Iris pigment epithelial cell (primary cell): ENCODE measurements at regions not wholly inside any gene's neighbourhood (a gene's known extent, or its start where the extent isn't known, plus 50 kb on each side); places are given as distances from the start of the nearest gene placed in this dataset.
"Not testable (repeated sequence)": the region's sequence is repeated elsewhere in the genome, so short reads cannot be mapped to it uniquely, and the experiment has no call there.

ENCODE experiments used
- DNase-seq: peaks from one replicate; pipeline ENCODE4 v3.0.0-alpha.2; 2011; ENCODE audit warnings: low read depth

DNA sequence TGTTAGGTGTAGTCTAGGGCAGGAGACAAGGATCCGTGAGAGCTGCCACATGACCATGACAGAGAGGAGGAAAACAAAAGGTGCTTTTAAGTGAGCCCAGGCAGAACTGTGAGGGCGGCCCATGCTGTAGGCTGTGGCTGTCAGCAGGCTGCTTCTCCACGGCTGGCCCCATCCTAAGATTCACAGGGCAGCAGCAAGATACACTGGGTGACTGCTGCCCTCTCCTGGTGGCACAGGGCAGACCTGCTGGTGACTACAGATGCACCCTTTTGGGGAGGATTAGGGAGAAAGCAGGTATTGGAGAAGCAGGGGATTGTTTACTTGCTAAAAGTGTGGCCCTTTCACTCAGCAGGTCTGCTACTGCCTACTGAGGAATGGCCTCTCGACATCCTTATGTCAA lies 112.2 kb upstream of the CCZ1B start:
- DNase-seq: peak; percentile 2

DNA sequence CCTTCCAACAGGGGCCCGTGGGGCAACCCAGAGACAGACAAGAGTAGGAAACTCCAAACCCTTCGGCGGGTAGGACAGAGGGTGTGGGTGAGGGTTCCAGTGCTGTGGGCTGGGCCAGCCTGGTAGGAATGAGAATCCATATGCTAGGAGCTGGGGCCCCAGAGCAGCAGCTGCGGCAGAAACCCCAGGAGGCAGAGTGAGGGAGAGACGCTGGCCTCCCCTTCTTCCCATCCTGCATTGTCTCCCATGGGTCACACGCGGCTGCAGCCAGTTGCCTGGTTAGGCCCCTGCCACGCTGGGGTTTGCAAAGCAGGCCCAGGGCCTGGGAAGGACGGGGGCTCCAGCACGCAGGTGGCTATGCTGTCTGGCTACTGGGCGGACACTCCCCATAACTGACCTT lies 113.1 kb upstream of the CCZ1B start:
- not testable (repeated sequence) for DNase-seq

GRCh38 chr7:6939896-6940295 lies 113.8 kb upstream of the CCZ1B start:
- not testable (repeated sequence) for DNase-seq

DNA sequence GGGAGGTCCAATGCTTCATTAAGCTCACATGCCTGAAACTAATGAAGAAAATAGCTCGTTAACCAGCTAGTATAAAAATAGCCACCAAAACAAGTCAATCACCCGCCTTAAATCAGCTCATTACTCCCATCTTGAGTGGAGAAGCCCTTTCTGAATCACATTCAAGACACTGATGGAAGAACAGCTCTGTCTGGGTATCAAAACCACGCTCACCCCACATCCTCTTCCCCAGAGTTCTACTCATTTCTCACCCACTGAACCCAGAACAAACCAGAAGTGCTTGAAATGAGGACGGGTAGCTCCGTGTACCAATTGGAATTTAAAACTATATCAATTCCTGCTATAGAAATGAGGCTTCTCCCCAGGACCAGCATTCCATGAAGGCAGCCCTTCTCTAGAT lies 120.8 kb upstream of the CCZ1B start:
- not testable (repeated sequence) for DNase-seq

DNA sequence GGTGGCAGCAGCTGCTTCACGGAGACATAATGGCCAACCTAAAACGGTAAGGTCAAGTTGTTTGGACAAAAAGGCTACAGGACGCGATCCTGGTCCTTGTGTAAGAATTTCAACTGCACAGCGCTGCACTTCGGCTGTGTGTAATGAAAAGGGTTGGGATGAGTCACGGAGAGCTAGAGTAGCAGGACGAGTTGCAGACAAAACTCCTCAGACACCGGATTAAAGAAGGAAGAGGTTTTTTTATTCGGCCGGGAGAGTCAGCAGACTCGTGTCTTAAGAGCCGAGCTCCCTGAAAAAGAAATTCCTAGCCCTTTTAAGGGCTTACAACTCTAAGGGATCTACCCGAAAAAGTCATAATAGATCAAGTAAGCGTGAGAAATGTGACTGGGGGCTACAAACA lies 124.2 kb upstream of the CCZ1B start:
- peak; percentile 61 for DNase-seq

- DNase-seq: not testable (repeated sequence)
Measured at GRCh38 chr7:6951553-6951952, 125.5 kb upstream of the CCZ1B start.

DNA sequence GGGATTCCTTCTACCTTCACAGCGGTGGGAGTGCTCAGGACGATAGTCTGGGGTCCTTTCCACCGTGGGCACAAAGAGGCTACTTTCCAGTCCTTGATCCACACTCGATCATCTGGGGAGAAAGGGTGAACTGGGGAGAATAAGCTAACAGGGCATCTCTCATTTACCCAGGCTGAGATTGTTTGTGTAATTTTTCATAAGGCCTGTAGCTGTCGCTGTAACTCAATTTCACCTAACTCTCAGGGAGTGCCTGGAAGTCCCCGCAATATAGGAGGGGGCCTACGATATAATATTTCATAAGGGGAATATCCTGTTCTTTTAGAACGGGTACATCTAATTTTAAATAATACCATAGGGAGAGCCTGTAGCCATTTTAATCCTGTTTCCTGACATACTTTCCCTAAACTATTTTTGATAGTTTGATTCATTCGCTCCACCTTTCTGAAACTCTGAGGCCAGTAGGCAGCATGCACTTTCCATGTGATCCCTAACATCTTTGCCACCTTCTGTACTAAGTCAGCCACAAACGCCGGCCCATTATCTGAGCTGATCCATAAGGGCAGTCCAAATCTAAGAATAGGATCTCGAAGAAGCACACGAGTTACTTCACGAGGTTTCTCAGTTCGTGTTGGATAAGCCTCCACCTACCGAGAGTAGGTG lies 127.2 kb upstream of the CCZ1B start:
- not testable (repeated sequence) for DNase-seq

DNA sequence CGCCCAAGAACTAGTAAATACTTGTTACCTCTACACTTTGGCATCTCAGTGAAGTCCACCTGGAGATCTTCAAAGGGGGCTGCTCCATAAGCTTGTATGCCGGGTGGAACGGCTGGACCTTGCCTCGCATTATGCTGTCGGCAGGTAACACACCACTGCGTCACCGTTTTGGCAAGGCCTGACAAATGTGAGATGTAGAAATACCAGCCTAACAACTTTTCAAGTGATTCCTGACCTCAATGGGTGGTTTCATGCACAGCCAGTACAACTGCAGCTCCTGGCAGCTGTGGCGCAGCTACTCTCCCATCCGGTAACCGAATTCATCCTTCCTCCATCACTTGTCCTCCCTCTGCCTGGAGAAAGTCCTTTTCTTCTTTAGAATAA lies 127.7 kb upstream of the CCZ1B start:
- not testable (repeated sequence) for DNase-seq

DNA sequence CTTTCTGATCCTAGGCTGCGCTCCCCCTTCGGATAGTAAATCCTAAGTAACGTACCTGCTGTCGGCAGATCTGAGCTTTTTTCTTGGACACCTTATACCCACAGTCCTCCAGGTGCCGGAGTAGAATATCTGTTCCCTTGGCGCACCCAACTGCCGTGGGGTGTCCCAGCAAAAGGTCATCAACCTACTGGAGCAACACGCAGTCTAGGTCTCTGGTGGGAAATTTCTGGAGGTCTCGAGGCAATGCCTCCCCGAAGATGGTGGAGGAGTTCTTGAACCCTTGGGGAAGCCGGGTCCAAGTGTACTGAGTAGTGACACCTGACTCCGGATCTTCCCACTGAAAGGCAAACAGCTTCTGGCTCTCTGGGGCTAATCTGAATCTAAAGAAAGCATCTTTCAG lies 129.3 kb upstream of the CCZ1B start:
- not testable (repeated sequence) for DNase-seq

DNA sequence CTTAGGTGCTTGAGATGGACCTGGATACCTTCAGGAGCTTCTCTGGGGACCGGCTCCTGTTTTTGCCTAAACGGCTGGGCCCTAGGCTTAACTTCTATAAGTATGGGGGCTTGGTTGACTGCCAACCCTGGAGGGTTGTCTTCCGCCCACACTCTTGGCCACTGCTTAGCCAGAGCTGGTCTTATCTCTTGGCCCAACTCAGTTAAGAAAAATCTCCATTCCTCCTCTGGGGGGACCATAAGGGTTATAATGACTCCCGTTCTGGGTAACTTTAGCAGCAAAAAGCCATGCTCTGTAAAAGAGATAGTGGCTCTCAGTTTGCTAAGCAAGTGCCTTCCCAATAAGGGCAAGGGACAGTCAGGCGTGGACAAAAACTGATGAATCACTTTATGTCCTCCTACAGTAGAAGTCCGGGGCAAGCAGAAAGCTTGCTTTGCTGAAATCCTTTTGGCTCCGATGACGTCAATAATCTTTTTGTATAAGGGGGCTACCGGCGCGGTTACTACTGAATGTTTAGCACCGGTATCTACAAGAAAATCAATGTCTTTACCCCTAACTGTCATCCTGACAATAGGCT lies 130.0 kb upstream of the CCZ1B start:
- not testable (repeated sequence) for DNase-seq

DNA sequence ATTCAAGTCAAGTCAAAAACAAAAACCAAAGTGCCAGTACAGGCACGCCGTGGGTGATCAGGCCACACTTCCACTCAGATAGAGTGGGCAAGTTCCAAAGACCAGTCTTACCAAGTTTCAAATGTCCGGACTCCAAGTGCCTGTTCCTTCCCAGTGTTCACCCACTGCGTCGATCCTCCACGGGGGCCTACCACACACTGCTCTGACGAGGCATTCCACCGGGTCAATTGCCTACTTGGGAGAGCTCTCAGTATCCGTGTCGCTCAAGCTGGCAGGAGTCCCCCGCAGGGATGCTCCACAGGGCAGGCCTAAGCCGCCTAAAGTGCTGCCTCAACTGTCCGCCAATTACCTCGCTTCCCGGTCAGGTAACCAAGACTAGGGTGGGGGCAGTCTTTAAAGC lies 132.3 kb upstream of the CCZ1B start:
- not testable (repeated sequence) for DNase-seq

GRCh38 chr7:6959942-6960341 lies 133.9 kb upstream of the CCZ1B start:
- DNase-seq: not testable (repeated sequence)

DNA sequence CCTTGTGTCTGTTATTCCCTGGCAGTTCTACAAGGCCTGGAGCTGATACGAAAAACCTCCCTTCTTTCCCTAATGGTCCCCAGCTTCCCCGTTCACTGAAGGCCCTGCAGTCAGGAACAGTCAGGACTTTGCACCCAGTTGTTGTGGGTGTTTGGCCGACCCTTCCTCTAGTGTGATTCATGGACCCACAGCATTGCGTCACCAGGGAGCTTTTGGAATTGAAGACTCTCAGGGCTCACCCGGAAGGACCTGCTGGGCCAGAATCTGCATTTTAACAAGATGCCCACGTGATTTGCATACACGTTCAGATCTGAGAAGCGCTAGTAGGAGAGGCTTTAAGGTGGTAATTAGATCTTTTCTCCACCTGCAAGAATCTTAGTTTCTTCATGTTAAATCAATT lies 136.8 kb upstream of the CCZ1B start:
- not testable (repeated sequence) for DNase-seq

GRCh38 chr7:6965051-6965450 lies 139.0 kb upstream of the CCZ1B start:
- peak; percentile 20 for DNase-seq

DNA sequence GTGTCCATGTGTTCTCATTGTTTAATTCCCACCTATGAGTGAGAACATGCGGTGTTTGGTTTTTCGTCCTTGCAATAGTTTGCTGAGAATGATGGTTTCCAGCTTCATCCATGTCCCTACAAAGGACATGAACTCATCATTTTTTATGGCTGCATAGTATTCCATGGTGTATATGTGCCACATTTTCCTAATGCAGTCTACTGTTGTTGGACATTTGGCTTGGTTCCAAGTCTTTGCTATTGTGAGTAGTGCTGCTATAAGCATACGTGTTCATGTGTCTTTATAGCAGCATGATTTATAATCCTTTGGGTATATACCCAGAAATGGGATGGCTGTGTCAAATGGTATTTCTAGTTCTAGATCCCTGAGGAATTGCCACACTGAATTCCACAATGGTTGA lies 144.1 kb upstream of the CCZ1B start:
- DNase-seq: not testable (repeated sequence)

DNA sequence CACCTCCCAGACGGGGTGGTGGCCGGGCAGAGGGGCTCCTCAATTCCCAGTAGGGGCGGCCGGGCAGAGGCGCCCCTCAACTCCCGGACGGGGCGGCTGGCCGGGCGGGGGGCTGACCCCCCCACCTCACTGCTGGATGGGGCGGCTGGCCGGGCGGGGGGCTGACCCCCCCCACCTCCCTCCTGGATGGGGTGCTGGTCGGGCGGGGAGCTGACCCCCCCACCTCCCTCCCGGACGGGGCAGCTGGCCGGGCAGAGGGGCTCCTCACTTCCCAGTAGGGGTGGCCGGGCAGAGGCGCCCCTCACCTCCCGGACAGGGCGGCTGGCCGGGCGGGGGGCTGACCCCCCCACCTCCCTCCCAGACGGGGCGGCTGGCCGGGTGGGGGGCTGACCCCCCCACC lies 148.8 kb upstream of the CCZ1B start:
- not testable (repeated sequence) for DNase-seq

DNA sequence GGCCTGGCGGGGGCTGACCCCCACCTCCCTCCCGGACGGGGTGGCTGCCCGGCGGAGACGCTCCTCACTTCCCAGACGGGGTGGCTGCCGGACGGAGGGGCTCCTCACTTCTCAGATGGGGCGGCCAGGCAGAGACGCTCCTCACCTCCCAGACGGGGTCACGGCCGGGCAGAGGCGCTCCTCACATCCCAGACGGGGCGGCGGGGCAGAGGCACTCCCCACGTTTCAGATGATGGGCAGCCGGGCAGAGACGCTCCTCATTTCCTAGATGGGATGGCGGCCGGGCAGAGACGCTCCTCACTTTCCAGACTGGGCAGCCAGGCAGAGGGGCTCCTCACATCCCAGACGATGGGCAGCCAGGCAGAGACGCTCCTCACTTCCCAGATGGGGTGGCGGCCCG lies 149.3 kb upstream of the CCZ1B start:
- DNase-seq: not testable (repeated sequence)

- not testable (repeated sequence) for DNase-seq
Measured at GRCh38 chr7:6977368-6977767, 151.3 kb upstream of the CCZ1B start.

GRCh38 chr7:6978326-6978725 lies 152.3 kb upstream of the CCZ1B start:
- not testable (repeated sequence) for DNase-seq

GRCh38 chr7:6979456-6979855 lies 153.4 kb upstream of the CCZ1B start:
- DNase-seq: not testable (repeated sequence)

DNA sequence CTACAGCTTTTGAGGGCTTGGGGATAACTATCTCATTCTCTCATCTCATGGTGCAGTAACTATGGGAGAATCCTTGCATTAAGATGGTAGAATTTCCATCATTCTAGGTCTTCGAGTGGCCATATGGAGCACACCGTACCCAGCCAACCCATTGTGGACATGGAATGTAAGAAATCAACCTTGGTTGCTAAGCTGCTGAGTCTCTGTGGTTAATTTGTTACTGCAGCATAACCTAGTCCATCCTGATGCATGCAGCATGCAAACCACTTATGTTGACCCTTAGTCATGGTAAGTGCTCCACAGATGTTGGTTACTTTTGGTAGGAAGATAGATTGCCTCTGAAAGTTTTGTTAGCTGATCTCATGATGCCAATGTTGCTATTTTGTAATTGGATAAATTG lies 156.3 kb upstream of the CCZ1B start:
- not testable (repeated sequence) for DNase-seq

DNA sequence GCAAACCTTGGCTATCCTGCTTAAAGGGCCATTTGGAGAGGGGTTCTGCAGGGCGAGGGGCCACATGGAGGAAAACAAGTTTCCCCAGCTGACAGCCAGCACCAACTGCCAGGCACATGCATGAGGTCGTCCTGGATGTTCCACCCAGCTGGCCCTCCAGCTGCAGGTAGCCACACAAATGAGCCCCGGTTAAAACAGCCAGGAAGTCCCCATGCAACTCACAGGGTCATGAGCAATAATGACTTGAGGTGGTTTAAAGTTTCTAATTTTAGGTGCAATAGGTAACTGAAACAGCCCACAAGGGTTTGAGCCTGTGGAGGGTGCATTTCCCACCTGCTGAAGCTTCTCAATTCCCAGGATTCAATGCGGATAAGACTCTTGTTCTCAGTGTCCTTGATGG lies 160.8 kb upstream of the CCZ1B start:
- not testable (repeated sequence) for DNase-seq

DNA sequence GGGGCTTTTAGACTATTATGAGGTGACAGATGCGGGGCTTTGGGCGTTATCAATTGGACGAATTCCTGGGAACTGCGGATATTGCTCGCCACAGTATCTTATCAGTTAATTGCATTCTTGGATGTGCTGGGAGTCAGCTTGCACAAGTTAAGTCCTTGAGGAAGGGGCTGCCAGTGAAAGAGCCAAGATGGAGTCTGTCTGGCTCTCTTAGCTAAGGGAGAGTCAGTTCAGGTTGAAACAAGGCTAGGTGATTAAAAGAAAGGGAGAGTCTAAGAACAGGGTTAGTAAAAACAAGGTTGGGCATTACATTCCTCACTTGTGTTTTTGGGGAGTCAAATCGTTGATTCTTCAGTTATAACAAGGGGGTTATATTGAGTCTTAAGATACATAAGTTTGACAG lies 162.5 kb upstream of the CCZ1B start:
- not testable (repeated sequence) for DNase-seq

DNA sequence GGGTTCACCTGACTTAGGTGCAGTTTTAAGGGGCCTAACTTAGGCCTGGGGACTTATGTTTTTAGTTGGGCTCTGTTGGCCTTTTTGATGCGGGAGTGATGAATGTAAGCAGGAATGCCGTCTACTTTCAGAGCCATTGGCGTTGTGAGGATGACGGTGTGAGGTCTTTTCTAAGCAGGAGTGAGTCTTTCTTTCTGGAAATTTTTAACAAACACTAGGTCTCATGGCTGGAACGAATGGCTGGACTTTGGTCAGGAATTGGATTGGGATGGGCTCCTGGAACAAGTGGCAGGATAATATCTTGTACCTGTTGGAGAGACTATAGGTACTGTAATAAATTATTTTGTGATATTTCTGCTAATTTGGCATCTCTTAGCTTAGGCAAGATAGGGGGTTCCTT lies 163.9 kb upstream of the CCZ1B start:
- DNase-seq: not testable (repeated sequence)
